ENCODE measurements at regions not wholly inside any gene's neighbourhood (a gene's known extent, or its start where the extent isn't known, plus 50 kb on each side); places are given as distances from the start of the nearest gene placed in this dataset.

GRCh38 chr12:59839514-59839913 lies 243.7 kb downstream of the SLC16A7 start:
- no peak overlapping the region for H3K4me3 ChIP-seq (replicated peaks; ENCODE audit: low read depth, low read length)
- no peak for TF ChIP-seq CTCF (IDR thresholded peaks at IDR 0.05; ENCODE audit: low read depth, low read length, missing control alignments)
- no peak for DNase-seq (ENCODE audit: extremely low read depth, low read depth)

- no peak for DNase-seq (ENCODE audit: extremely low read depth, low read depth)
- no peak for TF ChIP-seq CTCF (IDR thresholded peaks at IDR 0.05; ENCODE audit: low read depth, low read length, missing control alignments)
- no peak overlapping the region for H3K4me3 ChIP-seq (replicated peaks; ENCODE audit: low read depth, low read length)
Measured at GRCh38 chr12:59843260-59843843, 247.5 kb downstream of the SLC16A7 start.

- no peak overlapping the region for H3K4me3 ChIP-seq (replicated peaks; ENCODE audit: low read depth, low read length)
- DNase-seq (ENCODE audit: extremely low read depth, low read depth): no peak
- no peak for TF ChIP-seq CTCF (IDR thresholded peaks at IDR 0.05; ENCODE audit: low read depth, low read length, missing control alignments)
Measured at GRCh38 chr12:59844750-59845149, 248.9 kb downstream of the SLC16A7 start.

GRCh38 chr12:59845293-59845692 lies 249.5 kb downstream of the SLC16A7 start:
- H3K4me3 ChIP-seq (replicated peaks; ENCODE audit: low read depth, low read length): no peak overlapping the region
- no peak for DNase-seq (ENCODE audit: extremely low read depth, low read depth)
- TF ChIP-seq CTCF (IDR thresholded peaks at IDR 0.05; ENCODE audit: low read depth, low read length, missing control alignments): no peak

- no peak for DNase-seq (ENCODE audit: extremely low read depth, low read depth)
- no peak overlapping the region for H3K4me3 ChIP-seq (replicated peaks; ENCODE audit: low read depth, low read length)
- no peak for TF ChIP-seq CTCF (IDR thresholded peaks at IDR 0.05; ENCODE audit: low read depth, low read length, missing control alignments)
Measured at GRCh38 chr12:59847127-59847526, 251.3 kb downstream of the SLC16A7 start.

- no peak for DNase-seq (ENCODE audit: extremely low read depth, low read depth)
- no peak for TF ChIP-seq CTCF (IDR thresholded peaks at IDR 0.05; ENCODE audit: low read depth, low read length, missing control alignments)
- H3K4me3 ChIP-seq (replicated peaks; ENCODE audit: low read depth, low read length): no peak overlapping the region
Measured at GRCh38 chr12:59850268-59850667, 254.4 kb downstream of the SLC16A7 start.

Measured in HFF-Myc (cell line).